A673 (cell line): ENCODE measurements at regions not wholly inside any gene's neighbourhood (a gene's known extent, or its start where the extent isn't known, plus 50 kb on each side); places are given as distances from the start of the nearest gene placed in this dataset.

Experiments
- BruUV-seq: library from RNA; stranded (reverse); fragments of 400-500 nt; replicated peaks from 2 replicates; lab custom pipeline; 2021; lab: Mats Ljungman, UMichigan
- CTCF ChIA-PET: fragments of 300-600 bp; sonication (Branson Sonifier 250); formaldehyde crosslinking; loops from one replicate; lab custom pipeline; 2022; ENCODE audit warnings: antibody characterized with exemption; lab: Charles Lee
- POLR2A ChIA-PET: fragments of 300-600 bp; sonication (Branson Sonifier 250); formaldehyde crosslinking; loops from one replicate; lab custom pipeline; 2022; ENCODE audit warnings: antibody characterized with exemption; ENCODE audit not compliant: low non-redundant PET; lab: Charles Lee
- DNase-seq: peaks from one replicate; pipeline ENCODE4 v3.0.0-alpha.2; 2015; ENCODE audit warnings: low spot score
- H3K27ac ChIP-seq: fragments of 200-600 bp; sonication (generic); 2 replicates; pipeline ENCODE4 v1.5.1; 2016; ENCODE audit warnings: mixed run types, low read depth, mild to moderate bottlenecking, mixed read lengths, antibody characterized with exemption, low read length; ENCODE audit not compliant: poor library complexity, severe bottlenecking
- H3K27me3 ChIP-seq: fragments of 200-600 bp; sonication (generic); replicated peaks from 2 replicates; pipeline ENCODE4 v1.6.1; 2017; ENCODE audit warnings: mixed run types, low read depth, mild to moderate bottlenecking, mixed read lengths, antibody characterized with exemption, low read length; ENCODE audit not compliant: insufficient read depth, poor library complexity
- H3K36me3 ChIP-seq: fragments of 200-600 bp; sonication (generic); 2 replicates; pipeline ENCODE4 v1.6.1; 2016; ENCODE audit warnings: mixed run types, mild to moderate bottlenecking, mixed read lengths, antibody characterized with exemption, low read length; ENCODE audit not compliant: insufficient read depth, poor library complexity, severe bottlenecking
- H3K4me1 ChIP-seq: fragments of 200-600 bp; sonication (generic); 2 replicates; pipeline ENCODE4 v1.6.1; 2017; ENCODE audit warnings: mixed run types, mild to moderate bottlenecking, mixed read lengths, antibody characterized with exemption, low read length; ENCODE audit not compliant: insufficient read depth, poor library complexity, severe bottlenecking
- H3K4me3 ChIP-seq: fragments of 200-600 bp; sonication (generic); 2 replicates; pipeline ENCODE4 v1.5.1; 2016; ENCODE audit warnings: low read depth, mixed run types, mild to moderate bottlenecking, mixed read lengths, low read length; ENCODE audit not compliant: poor library complexity, severe bottlenecking
- H3K9me3 ChIP-seq: fragments of 200-600 bp; sonication (generic); 2 replicates; pipeline ENCODE4 v1.6.1; 2016; ENCODE audit warnings: mixed run types, low read depth, mild to moderate bottlenecking, mixed read lengths, antibody characterized with exemption, low read length; ENCODE audit not compliant: poor library complexity, severe bottlenecking
- EZH2 ChIP-seq: fragments of 200-600 bp; sonication (generic); IDR thresholded peaks from 2 replicates; pipeline ENCODE4 v1.6.1; 2017; ENCODE audit warnings: borderline replicate concordance, low read depth, mild to moderate bottlenecking, mixed read lengths, antibody characterized with exemption, low read length; ENCODE audit not compliant: poor library complexity, severe bottlenecking
- intact Hi-C: fragments of 100-400 bp; cut with micrococcal nuclease; formaldehyde crosslinking; loops from one replicate; pipeline ENCODE4 v1.10.0; 2022; ENCODE audit not compliant: unreplicated experiment
- TF ChIP-seq, protein P1 (sequence below): fragments of 300-800, 200-600 bp; sonication (generic); conservative IDR thresholded peaks from 2 replicates; pipeline ENCODE4 v1.5.1; 2017; ENCODE audit warnings: low read depth, mild to moderate bottlenecking, antibody characterized with exemption, low read length, moderate library complexity, mixed read lengths

GRCh38 chr13:48161530-48162179, 66.8 kb upstream of the MED4 start:
- no peak overlapping the region for H3K4me3 ChIP-seq
- H3K9me3 ChIP-seq, result no peaks in the 10 kb centered on the region
- ChIA-PET CTCF (no interaction called here), POLR2A (no interaction called here)
- no TSS peak for BruUV-seq
- no peak for DNase-seq
- peaks cover 32% of the 10 kb centered on the region for H3K4me1 ChIP-seq
- H3K27me3 ChIP-seq, result no peaks in the 10 kb centered on the region
- no peaks in the 10 kb centered on the region for H3K36me3 ChIP-seq
- intact Hi-C loops, result no loop called here
- no peak for TF ChIP-seq EZH2
- TF ChIP-seq, protein P1, sequence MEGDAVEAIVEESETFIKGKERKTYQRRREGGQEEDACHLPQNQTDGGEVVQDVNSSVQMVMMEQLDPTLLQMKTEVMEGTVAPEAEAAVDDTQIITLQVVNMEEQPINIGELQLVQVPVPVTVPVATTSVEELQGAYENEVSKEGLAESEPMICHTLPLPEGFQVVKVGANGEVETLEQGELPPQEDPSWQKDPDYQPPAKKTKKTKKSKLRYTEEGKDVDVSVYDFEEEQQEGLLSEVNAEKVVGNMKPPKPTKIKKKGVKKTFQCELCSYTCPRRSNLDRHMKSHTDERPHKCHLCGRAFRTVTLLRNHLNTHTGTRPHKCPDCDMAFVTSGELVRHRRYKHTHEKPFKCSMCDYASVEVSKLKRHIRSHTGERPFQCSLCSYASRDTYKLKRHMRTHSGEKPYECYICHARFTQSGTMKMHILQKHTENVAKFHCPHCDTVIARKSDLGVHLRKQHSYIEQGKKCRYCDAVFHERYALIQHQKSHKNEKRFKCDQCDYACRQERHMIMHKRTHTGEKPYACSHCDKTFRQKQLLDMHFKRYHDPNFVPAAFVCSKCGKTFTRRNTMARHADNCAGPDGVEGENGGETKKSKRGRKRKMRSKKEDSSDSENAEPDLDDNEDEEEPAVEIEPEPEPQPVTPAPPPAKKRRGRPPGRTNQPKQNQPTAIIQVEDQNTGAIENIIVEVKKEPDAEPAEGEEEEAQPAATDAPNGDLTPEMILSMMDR, result no peak
- H3K27ac ChIP-seq, result no peak overlapping the region

GRCh38 chr13:48160606-48161278, 65.8 kb upstream of the MED4 start:
- peak; percentile 39 for DNase-seq
- CTCF ChIA-PET, result no interaction called here
- POLR2A ChIA-PET, result no interaction called here

DNA sequence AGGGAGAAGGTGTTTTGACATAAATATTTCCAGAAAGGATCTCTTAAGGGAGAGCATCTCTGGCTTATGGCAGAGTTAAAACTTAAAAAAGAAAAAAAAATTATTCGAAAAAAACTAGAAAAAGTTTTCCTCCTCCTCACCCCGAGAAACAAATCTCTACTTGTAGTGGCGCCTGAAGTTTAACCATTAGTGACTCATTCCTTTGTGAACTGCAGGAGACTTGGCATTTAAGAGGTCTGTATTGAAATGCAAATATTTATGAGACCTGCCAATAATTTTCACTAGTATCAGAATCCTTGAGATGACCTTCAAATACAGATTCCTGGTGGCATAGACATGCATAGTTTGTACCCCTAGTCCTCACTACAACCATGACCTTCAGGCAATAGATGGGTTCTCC, 64.9 kb upstream of the MED4 start:
- peak; percentile 67 for DNase-seq
- Histone ChIP-seq H3K27me3 (no peaks in the 10 kb centered on the region), H3K9me3 (no peaks in the 10 kb centered on the region), H3K27ac (peak overlapping the region; percentile 40), H3K4me3 (no peak overlapping the region), H3K36me3 (no peaks in the 10 kb centered on the region), H3K4me1 (peaks cover 43% of the 10 kb centered on the region)
- BruUV-seq, result no TSS peak
- TF ChIP-seq, protein P1, result no peak
- TF ChIP-seq EZH2, result no peak
- POLR2A ChIA-PET, result no interaction called here
- CTCF ChIA-PET, result no interaction called here
- intact Hi-C loops, result loop anchor here (10.0 kb wide), 1 partner anchor 145 kb away; the partner anchor contains the start of gene RB1

More at GRCh38 chr13:48160606-48161278, 65.8 kb upstream of the MED4 start:
- intact Hi-C loops, result no loop called here
- no peak overlapping the region for H3K27ac ChIP-seq
- no peak overlapping the region for H3K4me3 ChIP-seq
- peaks cover 41% of the 10 kb centered on the region for H3K4me1 ChIP-seq
- H3K36me3 ChIP-seq, result no peaks in the 10 kb centered on the region
- BruUV-seq, result no TSS peak
- TF ChIP-seq, protein P1, result no peak
- TF ChIP-seq EZH2, result no peak
- no peaks in the 10 kb centered on the region for H3K9me3 ChIP-seq
- no peaks in the 10 kb centered on the region for H3K27me3 ChIP-seq
